GM12874 (cell line): ENCODE measurements at regions not wholly inside any gene's neighbourhood (a gene's known extent, or its start where the extent isn't known, plus 50 kb on each side); places are given as distances from the start of the nearest gene placed in this dataset.

Source experiments
- CTCF ChIP-seq: IDR thresholded peaks from 2 replicates; pipeline ENCODE4 v1.5.1; 2011; ENCODE audit warnings: low read depth, mild to moderate bottlenecking, control low read depth, low read length, moderate library complexity; ENCODE audit not compliant: insufficient read depth

GRCh38 chr5:23234197-23234596 is 273.2 kb upstream of the PRDM9 start:
- TF ChIP-seq CTCF, result no peak

GRCh38 chr5:23223846-23224245 is 283.6 kb upstream of the PRDM9 start:
- TF ChIP-seq CTCF, result no peak

- TF ChIP-seq CTCF, result no peak
Observed at GRCh38 chr5:23221831-23222230, 285.6 kb upstream of the PRDM9 start.

GRCh38 chr5:23217159-23217558 is 290.2 kb upstream of the PRDM9 start:
- TF ChIP-seq CTCF, result no peak

DNA sequence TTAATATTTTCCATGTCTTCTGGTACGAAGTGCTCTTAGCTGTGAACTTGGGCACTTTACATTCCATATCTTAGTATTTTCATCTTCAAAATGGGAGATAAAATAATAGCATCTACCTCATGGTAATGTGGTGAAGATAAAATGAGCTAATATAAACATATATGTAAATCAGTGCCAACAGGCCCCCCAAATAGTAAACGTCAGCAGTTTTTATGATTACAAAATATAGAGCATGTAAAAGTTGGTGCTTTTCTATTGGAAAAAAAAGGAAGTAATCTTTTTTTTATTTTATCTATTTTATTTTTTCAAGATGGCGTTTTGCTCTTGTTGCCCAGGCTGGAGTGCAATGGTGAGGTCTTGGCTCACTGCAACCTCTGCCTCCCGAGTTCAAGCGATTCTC is 291.1 kb upstream of the PRDM9 start:
- TF ChIP-seq CTCF, result no peak

DNA sequence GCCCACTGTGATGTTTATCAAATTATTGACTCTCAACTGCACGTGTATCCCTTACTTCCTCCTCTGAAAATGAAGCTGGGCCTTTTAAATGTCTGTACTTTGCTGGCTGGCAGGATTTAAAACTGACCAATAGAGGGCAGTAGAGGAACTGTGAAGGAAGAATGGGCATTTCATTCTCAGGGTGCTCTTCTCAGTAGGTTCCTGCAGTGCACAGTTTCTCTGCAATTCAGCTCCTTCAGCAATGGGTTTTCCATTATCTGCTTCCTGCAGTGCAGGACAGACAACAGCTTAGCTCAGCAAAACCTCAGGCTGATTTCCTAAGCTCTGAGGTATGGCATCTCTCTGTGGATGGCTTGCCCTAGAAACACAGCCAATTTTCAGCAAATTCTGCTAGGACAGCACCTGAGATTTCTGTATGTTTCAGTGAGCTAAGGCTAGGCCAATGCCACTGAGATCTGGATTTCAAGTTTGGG is 298.4 kb upstream of the PRDM9 start:
- peak; percentile 52 for TF ChIP-seq CTCF

DNA sequence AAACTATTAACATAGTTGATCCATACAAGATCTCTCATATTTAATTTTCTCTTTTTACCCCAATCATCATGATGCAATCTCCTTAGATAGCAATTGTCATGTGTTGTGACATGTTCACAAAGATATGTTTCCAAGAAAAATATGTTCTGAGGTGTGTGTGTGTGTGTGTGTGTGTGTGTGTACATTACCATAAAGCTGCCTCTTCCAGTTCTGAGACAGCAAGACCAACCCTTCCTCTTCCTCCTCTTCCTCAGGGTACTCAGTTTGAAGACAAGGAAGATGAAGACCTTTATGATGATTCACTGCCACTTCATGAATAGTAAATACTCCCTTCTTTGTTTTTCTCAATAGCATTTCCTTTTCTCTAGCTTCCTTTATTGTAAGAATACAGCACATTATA is 303.3 kb upstream of the PRDM9 start:
- TF ChIP-seq CTCF, result no peak
